ENCODE measurements at regions not wholly inside any gene's neighbourhood (a gene's known extent, or its start where the extent isn't known, plus 50 kb on each side); places are given as distances from the start of the nearest gene placed in this dataset.

GRCh38 chr10:61130366-61130765 lies 186.4 kb upstream of the RHOBTB1 start:
- no CpG with 5 or more reads among the region's 1 CpG for WGBS (ENCODE audit: insufficient coverage)
- Histone ChIP-seq H3K27ac (ENCODE audit: low read depth in 1 of 2, low read length in 2 of 2) (no peak overlapping the region), H2AFZ (ENCODE audit: insufficient read depth, low read depth, low read length, poor library complexity, severe bottlenecking) (no peak overlapping the region), H3K36me3 (replicated peaks in 1 of 2; ENCODE audit: control insufficient read depth in 1 of 2, insufficient read depth in 2 of 2, low read length in 2 of 2) (no peaks in the 10 kb centered on the region), H3K4me2 (replicated peaks; ENCODE audit: extremely low read depth, low read length, poor library complexity, severe bottlenecking) (no peak overlapping the region), H3K27me3 (ENCODE audit: control insufficient read depth in 2 of 2, insufficient read depth in 2 of 2, low read length in 2 of 2) (no peaks in the 10 kb centered on the region), H3K9me3 (replicated peaks in 1 of 2; ENCODE audit: control insufficient read depth in 1 of 2, insufficient read depth in 1 of 2, low read length in 2 of 2) (no peaks in the 10 kb centered on the region), H3K4me1 (ENCODE audit: control insufficient read depth in 1 of 2, insufficient read depth in 2 of 2, low read length in 2 of 2) (no peaks in the 10 kb centered on the region), H4K20me1 (ENCODE audit: insufficient read depth, low read length) (no peaks in the 10 kb centered on the region), H3K9ac (ENCODE audit: insufficient read depth, low read length, poor library complexity, severe bottlenecking) (no peak overlapping the region), H3K79me2 (ENCODE audit: insufficient read depth, low read length) (no peaks in the 10 kb centered on the region), H3K4me3 (replicated peaks in 1 of 3; ENCODE audit: low read depth in 2 of 3, low read length in 3 of 3) (no peak overlapping the region)
- TF ChIP-seq, protein P1, sequence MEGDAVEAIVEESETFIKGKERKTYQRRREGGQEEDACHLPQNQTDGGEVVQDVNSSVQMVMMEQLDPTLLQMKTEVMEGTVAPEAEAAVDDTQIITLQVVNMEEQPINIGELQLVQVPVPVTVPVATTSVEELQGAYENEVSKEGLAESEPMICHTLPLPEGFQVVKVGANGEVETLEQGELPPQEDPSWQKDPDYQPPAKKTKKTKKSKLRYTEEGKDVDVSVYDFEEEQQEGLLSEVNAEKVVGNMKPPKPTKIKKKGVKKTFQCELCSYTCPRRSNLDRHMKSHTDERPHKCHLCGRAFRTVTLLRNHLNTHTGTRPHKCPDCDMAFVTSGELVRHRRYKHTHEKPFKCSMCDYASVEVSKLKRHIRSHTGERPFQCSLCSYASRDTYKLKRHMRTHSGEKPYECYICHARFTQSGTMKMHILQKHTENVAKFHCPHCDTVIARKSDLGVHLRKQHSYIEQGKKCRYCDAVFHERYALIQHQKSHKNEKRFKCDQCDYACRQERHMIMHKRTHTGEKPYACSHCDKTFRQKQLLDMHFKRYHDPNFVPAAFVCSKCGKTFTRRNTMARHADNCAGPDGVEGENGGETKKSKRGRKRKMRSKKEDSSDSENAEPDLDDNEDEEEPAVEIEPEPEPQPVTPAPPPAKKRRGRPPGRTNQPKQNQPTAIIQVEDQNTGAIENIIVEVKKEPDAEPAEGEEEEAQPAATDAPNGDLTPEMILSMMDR (IDR thresholded peaks at IDR 0.05) = no peak
- intact Hi-C loops (cut with micrococcal nuclease) = no loop called here
- H3K4me3 Mint-ChIP-seq = no peak overlapping the region
- no peaks in the 10 kb centered on the region for H3K4me1 Mint-ChIP-seq
- peaks cover 0 to 2% (median 0%) of the 10 kb centered on the region in 7 donors for H3K9me3 Mint-ChIP-seq
- H3K36me3 Mint-ChIP-seq = no peaks in the 10 kb centered on the region
- DNase-seq = no peak
- H3K27me3 Mint-ChIP-seq (ENCODE audit: low read depth in 3 of 3) = no peaks in the 10 kb centered on the region
- no peak overlapping the region for H3K27ac Mint-ChIP-seq

GRCh38 chr10:61128196-61128595 lies 184.2 kb upstream of the RHOBTB1 start:
- TF ChIP-seq, protein P1 (IDR thresholded peaks at IDR 0.05) = no peak
- Mint-ChIP-seq H3K27me3 (ENCODE audit: low read depth in 3 of 3) (no peaks in the 10 kb centered on the region), H3K36me3 (no peaks in the 10 kb centered on the region), H3K27ac (no peak overlapping the region), H3K4me3 (no peak overlapping the region), H3K4me1 (no peaks in the 10 kb centered on the region), H3K9me3 (peaks cover 0 to 2% (median 0%) of the 10 kb centered on the region in 7 donors)
- no peak overlapping the region for H2AFZ ChIP-seq (ENCODE audit: insufficient read depth, low read depth, low read length, poor library complexity, severe bottlenecking)
- no peaks in the 10 kb centered on the region for H3K9me3 ChIP-seq (replicated peaks in 1 of 2; ENCODE audit: control insufficient read depth in 1 of 2, insufficient read depth in 1 of 2, low read length in 2 of 2)
- DNase-seq = no peak
- H3K79me2 ChIP-seq (ENCODE audit: insufficient read depth, low read length) = no peaks in the 10 kb centered on the region
- H3K4me3 ChIP-seq (replicated peaks in 1 of 3; ENCODE audit: low read depth in 2 of 3, low read length in 3 of 3) = no peak overlapping the region
- intact Hi-C loops (cut with micrococcal nuclease) = no loop called here
- H4K20me1 ChIP-seq (ENCODE audit: insufficient read depth, low read length) = no peaks in the 10 kb centered on the region
- no peak overlapping the region for H3K9ac ChIP-seq (ENCODE audit: insufficient read depth, low read length, poor library complexity, severe bottlenecking)
- H3K4me1 ChIP-seq (ENCODE audit: control insufficient read depth in 1 of 2, insufficient read depth in 2 of 2, low read length in 2 of 2) = no peaks in the 10 kb centered on the region
- H3K27ac ChIP-seq (ENCODE audit: low read depth in 1 of 2, low read length in 2 of 2) = no peak overlapping the region
- H3K27me3 ChIP-seq (ENCODE audit: control insufficient read depth in 2 of 2, insufficient read depth in 2 of 2, low read length in 2 of 2) = no peaks in the 10 kb centered on the region
- no peak overlapping the region for H3K4me2 ChIP-seq (replicated peaks; ENCODE audit: extremely low read depth, low read length, poor library complexity, severe bottlenecking)
- no peaks in the 10 kb centered on the region for H3K36me3 ChIP-seq (replicated peaks in 1 of 2; ENCODE audit: control insufficient read depth in 1 of 2, insufficient read depth in 2 of 2, low read length in 2 of 2)

Data from CD14-positive monocyte (primary cell).